SH-SY5Y (cell line): ENCODE measurements at regions not wholly inside any gene's neighbourhood (a gene's known extent, or its start where the extent isn't known, plus 50 kb on each side); places are given as distances from the start of the nearest gene placed in this dataset.

Source experiments
- GATA2 ChIP-seq: IDR thresholded peaks from 2 replicates; pipeline ENCODE4 v1.6.1; 2011; ENCODE audit warnings: mild to moderate bottlenecking, low read depth, low read length
- GATA3 ChIP-seq: IDR thresholded peaks from 2 replicates; pipeline ENCODE4 v1.6.1; 2011; ENCODE audit warnings: low read depth, mild to moderate bottlenecking, low read length, moderate library complexity

DNA sequence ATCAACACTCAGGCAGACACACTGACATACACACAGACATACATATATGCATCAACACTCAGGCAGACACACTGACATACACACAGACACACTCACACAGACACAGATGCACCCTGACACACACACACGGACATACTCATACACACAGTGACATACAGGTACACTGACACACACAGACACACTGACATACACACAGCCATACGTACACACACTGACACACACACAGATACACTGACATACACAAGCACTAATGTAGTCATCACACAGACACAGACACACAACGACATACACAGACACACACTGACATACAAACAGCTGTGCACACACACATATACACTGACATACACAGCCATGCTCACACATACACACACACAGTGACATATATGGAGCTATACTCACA, 131.0 kb upstream of the CSF3R start:
- TF ChIP-seq GATA3 (no peak), GATA2 (no peak)
